HL-60 (cell line): ENCODE measurements at regions not wholly inside any gene's neighbourhood (a gene's known extent, or its start where the extent isn't known, plus 50 kb on each side); places are given as distances from the start of the nearest gene placed in this dataset.

Source experiments
- TF ChIP-seq, protein P1 (sequence below): IDR thresholded peaks from one replicate; pipeline ENCODE4 v1.5.1; 2011; ENCODE audit warnings: low read length, control low read depth, inconsistent platforms; ENCODE audit not compliant: insufficient read depth
- TF ChIP-seq, protein P2 (sequence below): IDR thresholded peaks from 2 replicates; pipeline ENCODE4 v1.6.1; 2012; ENCODE audit warnings: low read depth; ENCODE audit not compliant: insufficient replicate concordance

DNA sequence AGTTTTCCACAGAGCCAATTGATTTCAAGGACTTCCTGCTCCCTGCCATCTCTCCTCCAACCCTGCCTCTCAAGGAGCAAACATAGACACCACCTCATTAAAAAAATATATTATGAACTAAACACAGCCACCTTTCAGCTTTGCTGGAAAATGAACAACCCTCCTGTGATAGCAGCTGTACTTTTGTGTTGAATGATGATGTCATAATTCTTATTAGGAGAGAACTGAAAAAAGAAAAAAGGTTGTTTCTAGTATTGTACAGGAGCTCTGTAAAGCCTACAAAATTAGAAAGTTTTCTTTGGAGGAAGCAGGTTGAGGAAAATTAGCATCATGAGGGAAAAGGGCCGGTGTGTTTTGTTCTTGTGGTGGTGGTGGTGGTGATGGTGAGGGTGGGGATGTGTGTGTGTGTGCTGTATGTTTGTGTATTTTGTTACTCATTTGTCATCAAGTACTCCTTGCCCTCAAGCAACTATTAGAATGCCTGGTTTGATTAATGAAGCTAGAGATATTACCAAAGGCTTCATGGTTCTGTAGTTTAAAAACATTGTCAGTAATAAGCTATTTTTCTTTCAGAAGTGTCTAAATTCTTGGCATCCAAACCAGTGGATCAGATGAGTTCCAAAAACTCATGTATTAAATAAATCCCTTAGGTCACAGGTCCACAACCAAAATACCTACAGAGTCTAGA, 405.9 kb downstream of the TLE4 start:
- TF ChIP-seq, protein P1, sequence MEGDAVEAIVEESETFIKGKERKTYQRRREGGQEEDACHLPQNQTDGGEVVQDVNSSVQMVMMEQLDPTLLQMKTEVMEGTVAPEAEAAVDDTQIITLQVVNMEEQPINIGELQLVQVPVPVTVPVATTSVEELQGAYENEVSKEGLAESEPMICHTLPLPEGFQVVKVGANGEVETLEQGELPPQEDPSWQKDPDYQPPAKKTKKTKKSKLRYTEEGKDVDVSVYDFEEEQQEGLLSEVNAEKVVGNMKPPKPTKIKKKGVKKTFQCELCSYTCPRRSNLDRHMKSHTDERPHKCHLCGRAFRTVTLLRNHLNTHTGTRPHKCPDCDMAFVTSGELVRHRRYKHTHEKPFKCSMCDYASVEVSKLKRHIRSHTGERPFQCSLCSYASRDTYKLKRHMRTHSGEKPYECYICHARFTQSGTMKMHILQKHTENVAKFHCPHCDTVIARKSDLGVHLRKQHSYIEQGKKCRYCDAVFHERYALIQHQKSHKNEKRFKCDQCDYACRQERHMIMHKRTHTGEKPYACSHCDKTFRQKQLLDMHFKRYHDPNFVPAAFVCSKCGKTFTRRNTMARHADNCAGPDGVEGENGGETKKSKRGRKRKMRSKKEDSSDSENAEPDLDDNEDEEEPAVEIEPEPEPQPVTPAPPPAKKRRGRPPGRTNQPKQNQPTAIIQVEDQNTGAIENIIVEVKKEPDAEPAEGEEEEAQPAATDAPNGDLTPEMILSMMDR: no peak
- TF ChIP-seq, protein P2, sequence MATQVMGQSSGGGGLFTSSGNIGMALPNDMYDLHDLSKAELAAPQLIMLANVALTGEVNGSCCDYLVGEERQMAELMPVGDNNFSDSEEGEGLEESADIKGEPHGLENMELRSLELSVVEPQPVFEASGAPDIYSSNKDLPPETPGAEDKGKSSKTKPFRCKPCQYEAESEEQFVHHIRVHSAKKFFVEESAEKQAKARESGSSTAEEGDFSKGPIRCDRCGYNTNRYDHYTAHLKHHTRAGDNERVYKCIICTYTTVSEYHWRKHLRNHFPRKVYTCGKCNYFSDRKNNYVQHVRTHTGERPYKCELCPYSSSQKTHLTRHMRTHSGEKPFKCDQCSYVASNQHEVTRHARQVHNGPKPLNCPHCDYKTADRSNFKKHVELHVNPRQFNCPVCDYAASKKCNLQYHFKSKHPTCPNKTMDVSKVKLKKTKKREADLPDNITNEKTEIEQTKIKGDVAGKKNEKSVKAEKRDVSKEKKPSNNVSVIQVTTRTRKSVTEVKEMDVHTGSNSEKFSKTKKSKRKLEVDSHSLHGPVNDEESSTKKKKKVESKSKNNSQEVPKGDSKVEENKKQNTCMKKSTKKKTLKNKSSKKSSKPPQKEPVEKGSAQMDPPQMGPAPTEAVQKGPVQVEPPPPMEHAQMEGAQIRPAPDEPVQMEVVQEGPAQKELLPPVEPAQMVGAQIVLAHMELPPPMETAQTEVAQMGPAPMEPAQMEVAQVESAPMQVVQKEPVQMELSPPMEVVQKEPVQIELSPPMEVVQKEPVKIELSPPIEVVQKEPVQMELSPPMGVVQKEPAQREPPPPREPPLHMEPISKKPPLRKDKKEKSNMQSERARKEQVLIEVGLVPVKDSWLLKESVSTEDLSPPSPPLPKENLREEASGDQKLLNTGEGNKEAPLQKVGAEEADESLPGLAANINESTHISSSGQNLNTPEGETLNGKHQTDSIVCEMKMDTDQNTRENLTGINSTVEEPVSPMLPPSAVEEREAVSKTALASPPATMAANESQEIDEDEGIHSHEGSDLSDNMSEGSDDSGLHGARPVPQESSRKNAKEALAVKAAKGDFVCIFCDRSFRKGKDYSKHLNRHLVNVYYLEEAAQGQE: no peak
